Skeletal muscle tissue (tissue), 3 donors: ENCODE measurements at regions not wholly inside any gene's neighbourhood (a gene's known extent, or its start where the extent isn't known, plus 50 kb on each side); places are given as distances from the start of the nearest gene placed in this dataset.

Experiments used
- H3K27ac ChIP-seq: one replicate; pipeline ENCODE4 v1.7.0; 2013; ENCODE audit warnings: mild to moderate bottlenecking, low read depth, low read length, inconsistent platforms
- H3K27me3 ChIP-seq, 3 donors: one replicate each; pipeline ENCODE4 v1.7.0; 2013; ENCODE audit warnings: low read length in 3 of 3; ENCODE audit not compliant: control insufficient read depth in 3 of 3, insufficient read depth in 3 of 3
- H3K36me3 ChIP-seq, 3 donors: one replicate each; pipeline ENCODE4 v1.7.0; 2013; ENCODE audit warnings: low read length in 3 of 3; ENCODE audit not compliant: control insufficient read depth in 3 of 3, insufficient read depth in 3 of 3
- H3K4me1 ChIP-seq, 3 donors: one replicate each; pipeline ENCODE4 v1.7.0; 2013; ENCODE audit warnings: low read length in 3 of 3, mild to moderate bottlenecking in 3 of 3; ENCODE audit not compliant: control insufficient read depth in 3 of 3, insufficient read depth in 3 of 3
- H3K4me3 ChIP-seq, 3 donors: one replicate each; pipeline ENCODE4 v1.7.0; 2013; ENCODE audit warnings: low read length in 3 of 3
- H3K9ac ChIP-seq, 3 donors: one replicate each; pipeline ENCODE4 v1.7.0; 2013; ENCODE audit warnings: low read length in 3 of 3, mild to moderate bottlenecking in 3 of 3, moderate library complexity in 2 of 3, low read depth in 1 of 3
- H3K9me3 ChIP-seq, 3 donors: one replicate each; pipeline ENCODE4 v1.7.0; 2013; ENCODE audit warnings: low read length in 3 of 3; ENCODE audit not compliant: control insufficient read depth in 3 of 3
- donor health status: Osteomylitis.

DNA sequence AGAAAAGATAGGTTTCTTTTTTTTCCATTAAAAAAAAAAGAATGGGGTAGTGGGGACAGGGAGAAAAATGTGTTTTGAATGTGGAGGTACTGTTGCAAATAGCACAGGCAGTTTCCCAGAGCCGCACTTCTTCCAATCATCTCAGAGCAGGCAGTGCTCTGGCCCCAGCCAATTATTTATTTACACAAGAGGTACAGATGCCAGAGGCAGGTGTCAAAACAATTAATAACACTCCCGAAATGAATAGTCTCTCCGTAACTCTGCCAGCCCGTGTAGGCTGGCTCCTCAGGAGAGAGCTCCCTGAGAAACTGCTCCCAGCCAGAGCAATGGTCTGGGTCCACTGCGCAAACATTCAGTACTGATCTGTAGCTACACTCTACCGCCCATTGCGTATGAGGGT lies 130.8 kb upstream of the IL1RAPL2 start:
- no peak overlapping the region for H3K9ac ChIP-seq
- H3K27ac ChIP-seq: no peak overlapping the region
- no peaks in the 10 kb centered on the region for H3K36me3 ChIP-seq
- no peaks in the 10 kb centered on the region for H3K9me3 ChIP-seq
- no peaks in the 10 kb centered on the region for H3K4me1 ChIP-seq
- H3K27me3 ChIP-seq: peaks cover 0 to 7% (median 0%) of the 10 kb centered on the region in 3 donors
- H3K4me3 ChIP-seq: no peak overlapping the region

DNA sequence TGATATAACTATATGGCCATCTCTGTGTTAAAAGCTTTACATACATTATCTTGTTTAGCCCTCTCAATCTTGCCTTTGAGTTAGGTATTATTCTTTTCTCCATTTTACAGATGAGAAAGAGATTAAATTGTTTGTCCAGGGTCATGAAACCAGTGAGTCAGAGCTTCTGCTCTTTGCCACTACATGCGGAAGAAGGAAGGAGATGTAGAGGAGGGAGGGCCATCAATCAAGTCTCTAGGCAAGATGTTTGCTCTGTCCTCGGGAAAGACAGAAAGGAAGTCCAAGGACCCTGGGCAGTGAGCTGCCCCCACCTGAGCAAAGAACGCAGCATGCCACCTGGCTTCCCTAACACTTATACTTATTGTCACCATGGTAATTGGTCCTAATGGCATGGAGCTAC lies 133.7 kb upstream of the IL1RAPL2 start:
- no peak overlapping the region for H3K4me3 ChIP-seq
- no peak overlapping the region for H3K27ac ChIP-seq
- no peaks in the 10 kb centered on the region for H3K4me1 ChIP-seq
- H3K27me3 ChIP-seq: peaks cover 0 to 7% (median 0%) of the 10 kb centered on the region in 3 donors
- no peaks in the 10 kb centered on the region for H3K9me3 ChIP-seq
- H3K36me3 ChIP-seq: no peaks in the 10 kb centered on the region
- no peak overlapping the region for H3K9ac ChIP-seq

DNA sequence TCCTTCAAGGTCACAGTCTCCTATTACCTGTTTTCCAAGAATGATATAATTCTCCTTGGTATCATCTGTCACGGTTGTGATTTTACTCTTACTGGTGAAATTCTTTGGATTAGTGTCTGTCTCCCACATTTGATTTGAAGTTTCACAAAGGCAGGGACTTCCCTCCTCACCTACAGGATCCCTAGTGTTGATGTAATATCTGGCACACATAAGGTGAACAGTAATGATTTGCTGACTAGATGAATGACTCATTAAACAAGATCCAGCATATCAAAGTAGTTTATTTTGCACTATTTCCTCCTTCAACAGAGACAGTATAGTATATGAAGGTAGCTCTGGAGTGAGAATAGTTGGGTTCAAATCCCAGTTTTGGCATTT lies 135.3 kb upstream of the IL1RAPL2 start:
- H3K27me3 ChIP-seq: peaks cover 0 to 10% (median 0%) of the 10 kb centered on the region in 3 donors

DNA sequence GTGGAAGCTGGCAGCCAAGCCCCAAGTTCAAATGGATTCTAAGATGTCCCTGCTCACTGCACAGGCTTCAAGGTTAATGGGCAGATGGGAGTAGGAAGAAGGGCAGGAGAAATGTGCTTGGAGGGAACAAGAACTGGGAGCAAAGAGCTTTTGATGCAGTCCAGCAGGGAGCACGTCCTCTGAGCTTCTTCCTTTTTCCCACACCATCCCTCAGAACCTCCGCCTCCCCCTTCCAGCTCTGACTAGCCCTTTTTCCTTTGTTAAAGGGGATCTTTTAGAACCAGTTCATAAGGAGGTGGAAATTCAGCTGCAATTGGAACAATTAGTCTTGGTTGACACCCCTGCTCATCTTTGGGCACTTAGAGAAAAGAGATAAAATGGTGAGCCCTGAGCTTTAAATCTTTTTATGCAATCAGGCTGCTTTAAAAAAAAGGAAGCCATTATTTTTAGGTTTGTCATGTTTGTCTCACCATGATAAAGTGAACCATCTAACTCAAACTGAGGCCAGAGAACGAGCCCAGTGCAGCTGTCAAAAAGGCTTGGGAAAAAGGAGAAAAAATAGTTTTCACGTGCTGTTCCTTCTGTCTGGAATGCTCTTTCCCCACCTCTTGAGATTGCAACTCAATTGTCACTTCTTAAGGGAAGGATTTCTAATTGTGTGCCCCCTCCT lies 135.8 kb upstream of the IL1RAPL2 start:
- no peak overlapping the region for H3K4me3 ChIP-seq
- H3K4me1 ChIP-seq: no peaks in the 10 kb centered on the region
- H3K27ac ChIP-seq: no peak overlapping the region
- no peaks in the 10 kb centered on the region for H3K9me3 ChIP-seq
- H3K9ac ChIP-seq: no peak overlapping the region
- H3K27me3 ChIP-seq: peaks cover 0 to 10% (median 0%) of the 10 kb centered on the region in 3 donors
- no peaks in the 10 kb centered on the region for H3K36me3 ChIP-seq

More for the DNA sequence above, 135.3 kb upstream of the IL1RAPL2 start:
- Histone ChIP-seq H3K4me1 (no peaks in the 10 kb centered on the region), H3K27ac (no peak overlapping the region), H3K36me3 (no peaks in the 10 kb centered on the region), H3K9me3 (no peaks in the 10 kb centered on the region), H3K9ac (no peak overlapping the region), H3K4me3 (no peak overlapping the region)

DNA sequence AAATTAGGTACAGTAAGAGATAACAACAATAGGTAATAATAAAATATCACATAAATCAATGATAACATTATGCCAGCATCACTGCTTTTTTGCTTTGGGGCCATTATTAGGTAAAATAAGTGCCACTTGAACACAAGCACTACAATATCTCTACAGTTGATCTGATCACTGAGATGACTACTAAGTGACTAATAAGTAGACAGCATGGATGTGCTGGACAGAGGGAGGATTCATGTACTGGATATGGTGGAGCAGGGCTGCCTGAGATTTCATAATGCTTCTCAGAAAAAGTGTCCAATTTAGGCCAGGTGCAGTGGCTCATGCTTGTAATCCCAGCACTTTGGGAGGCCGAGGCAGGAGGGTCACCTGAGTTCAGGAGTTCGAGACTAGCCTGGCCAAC lies 137.8 kb upstream of the IL1RAPL2 start:
- Histone ChIP-seq H3K27me3 (peaks cover 0 to 3% (median 0%) of the 10 kb centered on the region in 3 donors), H3K36me3 (no peaks in the 10 kb centered on the region), H3K27ac (no peak overlapping the region), H3K4me1 (no peaks in the 10 kb centered on the region), H3K4me3 (no peak overlapping the region), H3K9ac (no peak overlapping the region), H3K9me3 (no peaks in the 10 kb centered on the region)

DNA sequence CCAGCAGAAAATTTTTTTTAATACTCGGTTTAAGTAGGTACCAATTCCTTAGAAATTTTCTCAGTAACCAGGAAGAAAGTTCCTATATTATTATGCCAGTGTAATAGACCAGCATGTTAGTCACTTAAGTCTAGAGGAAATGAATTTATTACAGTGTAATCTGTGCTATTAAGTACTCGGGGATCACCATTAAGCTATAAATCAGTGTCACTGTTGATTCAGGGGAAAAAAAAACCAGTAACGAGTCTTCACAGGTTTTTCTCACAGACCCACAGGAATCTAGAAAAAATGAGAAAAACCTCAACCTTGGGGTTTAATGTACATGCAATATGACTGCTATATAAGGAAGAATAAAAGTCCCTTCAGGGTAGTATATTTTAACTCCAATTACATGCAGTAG lies 138.3 kb upstream of the IL1RAPL2 start:
- no peaks in the 10 kb centered on the region for H3K4me1 ChIP-seq
- H3K27me3 ChIP-seq: peaks cover 0 to 3% (median 0%) of the 10 kb centered on the region in 3 donors
- H3K36me3 ChIP-seq: no peaks in the 10 kb centered on the region
- H3K4me3 ChIP-seq: no peak overlapping the region
- no peak overlapping the region for H3K9ac ChIP-seq
- no peak overlapping the region for H3K27ac ChIP-seq
- no peaks in the 10 kb centered on the region for H3K9me3 ChIP-seq

DNA sequence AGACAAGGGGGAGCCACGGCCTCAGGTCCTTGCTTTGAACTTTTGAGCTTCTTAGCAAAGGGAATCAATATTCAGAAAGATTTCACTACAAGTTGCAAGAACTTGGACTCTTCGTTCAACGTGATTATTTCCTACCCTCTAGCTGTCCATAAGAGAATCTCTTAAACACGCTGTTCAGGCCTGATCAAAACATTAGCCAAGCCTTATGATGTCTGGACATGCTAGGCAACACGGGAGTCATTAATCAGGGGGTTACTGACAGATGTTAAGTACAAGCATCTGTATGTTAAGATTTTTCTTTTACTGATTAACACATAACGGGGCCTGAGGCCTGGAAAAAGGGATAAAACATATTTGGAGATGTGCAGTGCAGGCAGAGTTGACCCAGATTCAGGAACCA lies 138.9 kb upstream of the IL1RAPL2 start:
- no peak overlapping the region for H3K4me3 ChIP-seq
- no peaks in the 10 kb centered on the region for H3K4me1 ChIP-seq
- H3K27ac ChIP-seq: no peak overlapping the region
- H3K9ac ChIP-seq: no peak overlapping the region
- no peaks in the 10 kb centered on the region for H3K36me3 ChIP-seq
- H3K9me3 ChIP-seq: no peaks in the 10 kb centered on the region
- H3K27me3 ChIP-seq: peaks cover 0 to 3% (median 0%) of the 10 kb centered on the region in 3 donors

DNA sequence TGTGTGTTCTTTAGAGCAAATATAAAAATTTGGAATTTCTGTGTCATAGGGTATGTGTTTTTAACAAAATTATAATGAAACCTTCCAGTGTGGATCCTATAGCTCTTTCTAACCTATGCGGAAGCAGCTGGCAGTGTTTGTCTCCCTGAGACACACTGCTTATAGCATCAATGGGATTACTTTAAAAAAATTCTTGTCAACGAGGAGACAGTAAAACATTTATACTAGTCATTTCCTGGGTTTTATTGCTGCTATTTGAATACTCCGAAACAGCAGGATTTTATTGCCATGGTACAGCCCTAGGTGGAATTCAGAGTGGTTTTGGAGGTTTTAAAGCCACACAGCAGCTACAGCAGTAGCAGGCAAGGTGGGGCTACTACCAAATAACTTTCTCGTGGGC lies 145.1 kb upstream of the IL1RAPL2 start:
- Histone ChIP-seq H3K27ac (no peak overlapping the region), H3K4me1 (no peaks in the 10 kb centered on the region), H3K36me3 (no peaks in the 10 kb centered on the region), H3K4me3 (no peak overlapping the region), H3K27me3 (no peaks in the 10 kb centered on the region), H3K9ac (no peak overlapping the region), H3K9me3 (peaks cover 0 to 2% (median 0%) of the 10 kb centered on the region in 3 donors)

DNA sequence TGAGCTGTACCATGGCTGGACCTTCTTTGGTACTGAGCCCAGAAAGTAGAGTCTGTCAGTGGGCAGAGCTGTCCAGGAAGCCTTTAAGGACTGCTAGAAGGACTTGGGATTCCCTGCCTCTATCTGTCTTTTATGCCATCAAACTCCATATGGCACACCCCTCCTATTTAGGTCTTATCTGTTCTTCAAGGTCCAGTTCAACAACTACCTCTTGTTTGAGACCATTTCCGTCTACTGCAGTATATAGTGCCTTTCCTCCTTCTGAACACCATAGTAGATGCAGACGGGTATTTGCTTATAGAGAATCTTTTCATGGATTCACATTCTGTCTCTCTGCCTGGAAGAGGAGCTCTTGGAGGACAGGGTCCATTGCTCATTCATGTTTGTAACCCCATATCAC lies 146.1 kb upstream of the IL1RAPL2 start:
- Histone ChIP-seq H3K4me1 (no peaks in the 10 kb centered on the region), H3K27ac (no peak overlapping the region), H3K9me3 (peaks cover 0 to 2% (median 0%) of the 10 kb centered on the region in 3 donors), H3K4me3 (no peak overlapping the region), H3K9ac (no peak overlapping the region), H3K36me3 (no peaks in the 10 kb centered on the region), H3K27me3 (no peaks in the 10 kb centered on the region)

DNA sequence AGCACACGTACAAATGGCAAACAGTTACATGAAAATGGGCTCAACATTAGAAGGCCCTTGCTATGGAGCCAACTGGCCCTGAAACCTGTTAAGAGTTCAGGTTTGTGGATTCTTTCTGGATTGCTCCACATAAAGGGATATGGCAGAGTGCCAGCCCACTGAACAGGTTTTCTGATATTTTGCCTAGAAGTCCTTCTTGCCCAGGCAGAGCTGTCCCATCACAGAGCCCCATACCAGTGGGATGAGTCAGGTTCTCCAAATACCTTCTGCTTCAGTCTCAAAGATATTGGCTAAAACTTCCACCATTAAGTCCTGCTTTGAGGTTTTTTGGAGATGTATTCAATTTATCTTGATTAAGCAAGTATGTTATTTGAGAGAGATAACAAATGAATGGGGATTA lies 146.8 kb upstream of the IL1RAPL2 start:
- no peak overlapping the region for H3K27ac ChIP-seq
- no peaks in the 10 kb centered on the region for H3K27me3 ChIP-seq
- no peak overlapping the region for H3K4me3 ChIP-seq
- peaks cover 0 to 2% (median 0%) of the 10 kb centered on the region in 3 donors for H3K9me3 ChIP-seq
- no peak overlapping the region for H3K9ac ChIP-seq
- no peaks in the 10 kb centered on the region for H3K4me1 ChIP-seq
- no peaks in the 10 kb centered on the region for H3K36me3 ChIP-seq
